ENCODE measurements at regions not wholly inside any gene's neighbourhood (a gene's known extent, or its start where the extent isn't known, plus 50 kb on each side); places are given as distances from the start of the nearest gene placed in this dataset.

GRCh38 chr2:236689393-236689700 lies 119.7 kb downstream of the ACKR3 start:
- no peak for DNase-seq (ENCODE audit: low spot score)
- TF ChIP-seq, protein P1, sequence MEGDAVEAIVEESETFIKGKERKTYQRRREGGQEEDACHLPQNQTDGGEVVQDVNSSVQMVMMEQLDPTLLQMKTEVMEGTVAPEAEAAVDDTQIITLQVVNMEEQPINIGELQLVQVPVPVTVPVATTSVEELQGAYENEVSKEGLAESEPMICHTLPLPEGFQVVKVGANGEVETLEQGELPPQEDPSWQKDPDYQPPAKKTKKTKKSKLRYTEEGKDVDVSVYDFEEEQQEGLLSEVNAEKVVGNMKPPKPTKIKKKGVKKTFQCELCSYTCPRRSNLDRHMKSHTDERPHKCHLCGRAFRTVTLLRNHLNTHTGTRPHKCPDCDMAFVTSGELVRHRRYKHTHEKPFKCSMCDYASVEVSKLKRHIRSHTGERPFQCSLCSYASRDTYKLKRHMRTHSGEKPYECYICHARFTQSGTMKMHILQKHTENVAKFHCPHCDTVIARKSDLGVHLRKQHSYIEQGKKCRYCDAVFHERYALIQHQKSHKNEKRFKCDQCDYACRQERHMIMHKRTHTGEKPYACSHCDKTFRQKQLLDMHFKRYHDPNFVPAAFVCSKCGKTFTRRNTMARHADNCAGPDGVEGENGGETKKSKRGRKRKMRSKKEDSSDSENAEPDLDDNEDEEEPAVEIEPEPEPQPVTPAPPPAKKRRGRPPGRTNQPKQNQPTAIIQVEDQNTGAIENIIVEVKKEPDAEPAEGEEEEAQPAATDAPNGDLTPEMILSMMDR (IDR thresholded peaks at IDR 0.05), result no peak
- no peak overlapping the region for H3K27ac ChIP-seq
- no peak overlapping the region for H3K4me3 ChIP-seq

DNA sequence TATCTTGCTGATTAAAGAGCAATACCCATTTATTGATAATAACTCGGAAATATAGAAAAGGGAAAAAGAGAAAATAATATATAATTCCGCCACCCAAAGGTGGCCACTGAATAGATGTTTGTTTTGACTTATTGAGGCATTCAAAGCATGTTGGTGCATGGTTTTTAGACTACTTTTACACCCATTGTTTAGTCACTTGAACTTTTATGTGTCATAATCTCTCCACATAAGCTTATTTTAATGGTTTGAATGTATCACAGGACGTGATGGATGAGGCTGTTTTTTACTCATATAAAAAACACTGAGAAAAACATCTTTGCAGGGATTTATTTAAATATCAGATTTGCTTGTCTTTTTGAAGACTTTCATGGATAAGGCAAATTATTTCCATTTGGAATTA lies 120.4 kb downstream of the ACKR3 start:
- TF ChIP-seq, protein P1 (IDR thresholded peaks at IDR 0.05), result no peak
- H3K4me3 ChIP-seq, result no peak overlapping the region
- no peak overlapping the region for H3K27ac ChIP-seq
- no peak for DNase-seq (ENCODE audit: low spot score)

DNA sequence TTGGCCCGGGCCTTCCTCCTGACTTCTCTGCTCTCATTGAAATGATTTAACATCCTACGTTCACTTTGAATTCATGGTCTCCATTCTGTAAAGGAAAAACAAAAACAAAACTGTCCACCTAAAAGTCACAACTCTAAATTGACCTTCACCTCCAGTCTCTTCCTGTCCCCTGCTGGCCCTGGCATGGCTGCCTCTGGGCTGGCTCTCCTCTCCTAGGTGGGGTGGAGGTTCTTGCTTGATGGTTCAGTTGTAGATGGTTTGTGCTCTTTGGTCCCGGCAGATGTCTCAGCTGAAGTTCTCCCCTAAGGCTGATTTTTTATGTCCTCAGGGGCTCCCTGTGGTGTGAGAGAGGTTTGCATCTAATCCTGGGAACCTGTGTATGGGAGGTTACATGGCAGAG lies 121.1 kb downstream of the ACKR3 start:
- no peak for DNase-seq (ENCODE audit: low spot score)
- no peak overlapping the region for H3K27ac ChIP-seq
- H3K4me3 ChIP-seq, result no peak overlapping the region
- TF ChIP-seq, protein P1 (IDR thresholded peaks at IDR 0.05), result no peak

DNA sequence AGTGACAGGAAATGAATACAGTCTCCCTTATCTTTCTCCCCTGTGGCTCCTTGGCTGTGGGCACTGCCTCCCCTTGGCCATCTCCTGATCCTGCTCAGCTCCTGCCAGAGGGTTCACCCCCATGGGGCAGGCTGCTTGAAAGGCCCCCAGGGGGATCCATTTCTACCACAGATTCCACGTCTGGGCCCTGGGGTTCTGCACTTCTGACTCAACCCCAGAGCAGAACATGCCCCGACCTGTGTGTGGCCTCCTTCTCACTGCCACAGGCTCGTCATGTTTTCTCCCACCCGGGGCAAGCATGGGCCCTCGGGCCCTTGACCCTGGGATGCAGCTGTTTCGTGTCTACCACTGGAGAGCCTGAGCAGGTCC lies 122.2 kb downstream of the ACKR3 start:
- Histone ChIP-seq H3K27ac (no peak overlapping the region), H3K4me3 (no peak overlapping the region)
- DNase-seq (ENCODE audit: low spot score), result no peak
- TF ChIP-seq, protein P1 (IDR thresholded peaks at IDR 0.05), result no peak

DNA sequence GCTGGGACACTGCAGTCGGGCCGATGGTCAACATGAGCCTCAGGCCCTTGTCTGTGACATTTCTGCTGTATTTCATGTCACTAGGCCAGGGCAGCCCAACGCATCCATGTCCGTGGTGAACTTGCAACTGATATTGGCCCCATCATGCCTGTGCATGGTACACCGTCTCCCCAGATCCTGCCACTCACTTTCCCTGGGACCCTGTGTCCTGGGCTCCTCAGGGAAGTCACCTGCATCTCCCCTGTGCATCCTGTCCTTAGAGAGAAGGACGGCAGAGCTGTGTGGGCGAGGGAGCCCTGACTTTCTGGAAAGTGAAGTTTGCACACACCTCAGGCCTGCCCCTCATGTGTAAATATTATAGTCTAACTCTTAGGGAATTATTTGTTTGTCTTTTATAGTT lies 123.3 kb downstream of the ACKR3 start:
- Histone ChIP-seq H3K27ac (no peak overlapping the region), H3K4me3 (no peak overlapping the region)
- TF ChIP-seq, protein P1 (IDR thresholded peaks at IDR 0.05), result no peak
- no peak for DNase-seq (ENCODE audit: low spot score)

DNA sequence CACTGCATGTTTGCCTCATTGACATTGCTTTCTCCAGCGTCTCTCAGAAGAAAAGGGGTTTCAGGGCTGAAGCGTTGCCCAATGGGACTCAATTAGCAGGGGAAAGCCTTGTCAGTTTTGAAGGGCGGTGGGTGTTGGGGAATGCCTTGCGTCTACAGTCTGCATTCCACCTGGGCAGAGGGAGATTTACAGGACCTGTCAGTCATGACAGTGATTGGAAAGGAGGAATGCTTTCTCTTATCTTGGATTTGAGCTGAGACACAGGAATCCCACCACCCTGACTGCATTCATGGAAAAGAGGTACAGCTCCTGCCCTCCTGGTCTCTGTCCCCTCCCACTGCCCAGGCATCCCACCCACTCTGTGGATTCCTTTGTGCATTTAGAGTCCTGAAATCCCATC lies 123.9 kb downstream of the ACKR3 start:
- DNase-seq (ENCODE audit: low spot score), result no peak
- TF ChIP-seq, protein P1 (IDR thresholded peaks at IDR 0.05), result no peak
- H3K4me3 ChIP-seq, result no peak overlapping the region
- H3K27ac ChIP-seq, result no peak overlapping the region

DNA sequence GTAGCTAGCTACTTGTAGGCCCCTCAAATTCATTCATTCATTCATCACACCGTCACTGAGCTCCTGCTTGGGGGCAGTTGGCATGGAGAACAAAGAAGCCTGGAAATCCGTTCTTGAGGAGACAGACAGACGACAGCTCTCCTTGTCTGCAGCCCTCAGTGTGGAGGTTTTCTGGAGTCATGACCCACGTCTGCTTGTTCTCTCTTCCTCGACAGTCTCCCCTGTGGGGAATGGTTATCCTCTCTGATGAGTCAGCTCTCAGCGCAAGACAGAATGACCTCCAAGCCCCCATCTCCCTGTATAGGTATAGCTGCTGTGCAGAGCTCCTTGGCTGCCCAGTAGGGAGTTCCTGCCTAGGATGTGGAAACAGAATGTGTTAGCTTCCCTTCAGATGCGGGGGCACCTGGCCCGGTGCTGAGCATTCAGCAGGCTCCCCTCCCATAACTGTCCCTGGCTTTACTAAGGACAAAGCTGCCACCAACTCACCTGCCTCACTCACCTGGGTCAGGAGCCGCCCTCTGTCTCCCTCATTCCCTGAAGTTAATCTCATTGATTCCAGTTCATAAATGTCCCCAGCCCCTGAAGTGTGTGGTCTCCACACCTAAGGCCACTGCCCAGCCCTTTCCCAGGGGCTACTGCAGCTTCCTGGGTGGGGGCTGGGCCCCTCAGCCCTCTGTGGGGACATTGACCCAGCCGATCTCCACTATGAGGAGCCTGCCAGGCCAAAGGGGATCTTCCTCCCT lies 124.7 kb downstream of the ACKR3 start:
- DNase-seq (ENCODE audit: low spot score), result no peak
- Histone ChIP-seq H3K4me3 (no peak overlapping the region), H3K27ac (no peak overlapping the region)
- TF ChIP-seq, protein P1 (IDR thresholded peaks at IDR 0.05), result no peak
